22Rv1 (cell line): ENCODE measurements at regions not wholly inside any gene's neighbourhood (a gene's known extent, or its start where the extent isn't known, plus 50 kb on each side); places are given as distances from the start of the nearest gene placed in this dataset.

Experiments used
- ZFX ChIP-seq: fragments of 450-650 bp; IDR thresholded peaks from 2 replicates; pipeline ENCODE4 v1.6.1; 2017; ENCODE audit warnings: antibody characterized with exemption, borderline replicate concordance
- TF ChIP-seq, protein P1 (sequence below): fragments of 450-650 bp; IDR thresholded peaks from 2 replicates; pipeline ENCODE4 v1.5.1; 2017; ENCODE audit warnings: mild to moderate bottlenecking

DNA sequence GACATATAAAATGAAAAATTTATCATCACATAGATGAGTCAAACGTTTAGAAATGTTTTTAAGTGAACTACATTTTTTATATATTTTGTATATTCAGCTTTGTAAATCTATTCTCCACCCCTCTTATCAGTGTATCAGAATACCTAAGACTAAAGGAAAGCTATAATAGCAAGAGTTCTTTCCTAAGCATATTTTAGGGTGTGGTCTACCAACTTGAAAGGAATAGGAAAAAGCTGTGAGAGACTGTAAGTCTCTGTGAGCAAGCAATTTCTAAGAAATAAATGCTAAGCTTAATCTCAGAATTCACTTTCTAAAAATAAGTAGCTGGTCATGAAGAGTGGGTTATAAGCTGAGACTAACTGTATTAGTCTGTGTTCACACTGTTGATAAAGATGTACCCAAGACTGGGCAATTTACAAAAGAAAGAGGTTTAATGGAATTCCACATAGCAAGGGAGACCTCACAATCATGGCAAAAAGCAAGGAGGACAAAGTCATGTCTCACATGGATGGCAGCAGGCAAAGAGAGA, 175.4 kb upstream of the PREP start:
- TF ChIP-seq, protein P1, sequence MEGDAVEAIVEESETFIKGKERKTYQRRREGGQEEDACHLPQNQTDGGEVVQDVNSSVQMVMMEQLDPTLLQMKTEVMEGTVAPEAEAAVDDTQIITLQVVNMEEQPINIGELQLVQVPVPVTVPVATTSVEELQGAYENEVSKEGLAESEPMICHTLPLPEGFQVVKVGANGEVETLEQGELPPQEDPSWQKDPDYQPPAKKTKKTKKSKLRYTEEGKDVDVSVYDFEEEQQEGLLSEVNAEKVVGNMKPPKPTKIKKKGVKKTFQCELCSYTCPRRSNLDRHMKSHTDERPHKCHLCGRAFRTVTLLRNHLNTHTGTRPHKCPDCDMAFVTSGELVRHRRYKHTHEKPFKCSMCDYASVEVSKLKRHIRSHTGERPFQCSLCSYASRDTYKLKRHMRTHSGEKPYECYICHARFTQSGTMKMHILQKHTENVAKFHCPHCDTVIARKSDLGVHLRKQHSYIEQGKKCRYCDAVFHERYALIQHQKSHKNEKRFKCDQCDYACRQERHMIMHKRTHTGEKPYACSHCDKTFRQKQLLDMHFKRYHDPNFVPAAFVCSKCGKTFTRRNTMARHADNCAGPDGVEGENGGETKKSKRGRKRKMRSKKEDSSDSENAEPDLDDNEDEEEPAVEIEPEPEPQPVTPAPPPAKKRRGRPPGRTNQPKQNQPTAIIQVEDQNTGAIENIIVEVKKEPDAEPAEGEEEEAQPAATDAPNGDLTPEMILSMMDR: no peak
- TF ChIP-seq ZFX: no peak
